HG02642 (cell line): ENCODE measurements at regions not wholly inside any gene's neighbourhood (a gene's known extent, or its start where the extent isn't known, plus 50 kb on each side); places are given as distances from the start of the nearest gene placed in this dataset.
A peak's percentile ranks its signal among the peaks of the same experiment; 100 is the strongest.
"Not testable (repeated sequence)": the region's sequence is repeated elsewhere in the genome, so short reads cannot be mapped to it uniquely, and the experiment has no call there.

Experiments used
- ATAC-seq: cut with Tn5 transposase; IDR thresholded peaks from one replicate; pipeline ENCODE4 v1.9.1; 2021; ENCODE audit warnings: mild to moderate bottlenecking; ENCODE audit not compliant: unreplicated experiment, poor library complexity

- no peak for ATAC-seq
Observed at GRCh38 chr5:118614731-118615456, 373.5 kb downstream of the DTWD2 start.

- ATAC-seq, result peak; percentile 48
Observed at GRCh38 chr5:118611332-118611945, 376.9 kb downstream of the DTWD2 start.

- ATAC-seq, result no peak
Observed at GRCh38 chr5:118606940-118607339, 381.4 kb downstream of the DTWD2 start.

GRCh38 chr5:118605761-118606160 lies 382.6 kb downstream of the DTWD2 start:
- no peak for ATAC-seq

GRCh38 chr5:118604106-118604505 lies 384.2 kb downstream of the DTWD2 start:
- no peak for ATAC-seq

GRCh38 chr5:118603278-118603677 lies 385.1 kb downstream of the DTWD2 start:
- no peak for ATAC-seq

- no peak for ATAC-seq
Observed at GRCh38 chr5:118598311-118598710, 390.0 kb downstream of the DTWD2 start.

GRCh38 chr5:118597543-118597942 lies 390.8 kb downstream of the DTWD2 start:
- ATAC-seq, result no peak

- no peak for ATAC-seq
Observed at GRCh38 chr5:118596255-118596654, 392.1 kb downstream of the DTWD2 start.

GRCh38 chr5:118593003-118593328 lies 395.4 kb downstream of the DTWD2 start:
- ATAC-seq, result no peak

GRCh38 chr5:118592229-118593002 lies 395.9 kb downstream of the DTWD2 start:
- ATAC-seq, result no peak

GRCh38 chr5:118590806-118591205 lies 397.5 kb downstream of the DTWD2 start:
- ATAC-seq, result no peak

- no peak for ATAC-seq
Observed at GRCh38 chr5:118580949-118581348, 407.4 kb downstream of the DTWD2 start.

- no peak for ATAC-seq
Observed at GRCh38 chr5:118578093-118578492, 410.3 kb downstream of the DTWD2 start.

- no peak for ATAC-seq
Observed at GRCh38 chr5:118577621-118578020, 410.7 kb downstream of the DTWD2 start.

GRCh38 chr5:118570276-118570675 lies 418.1 kb downstream of the DTWD2 start:
- not testable (repeated sequence) for ATAC-seq

GRCh38 chr5:118569596-118569995 lies 418.8 kb downstream of the DTWD2 start:
- ATAC-seq, result not testable (repeated sequence)

GRCh38 chr5:118565335-118565971 lies 422.9 kb downstream of the DTWD2 start:
- ATAC-seq, result no peak

GRCh38 chr5:118561971-118562370 lies 426.4 kb downstream of the DTWD2 start:
- ATAC-seq, result no peak

- ATAC-seq, result no peak
Observed at GRCh38 chr5:118561235-118561634, 427.1 kb downstream of the DTWD2 start.

GRCh38 chr5:118558871-118559270 lies 429.5 kb downstream of the DTWD2 start:
- ATAC-seq, result no peak
